Heart left ventricle (tissue), 13 donors: ENCODE measurements at regions not wholly inside any gene's neighbourhood (a gene's known extent, or its start where the extent isn't known, plus 50 kb on each side); places are given as distances from the start of the nearest gene placed in this dataset.

Source experiments
- POLR2A ChIP-seq, 2 donors: fragments of 450-650 bp; IDR thresholded peaks; one replicate each; pipeline ENCODE4 v1.6.1; 2017; ENCODE audit warnings: antibody characterized with exemption in 2 of 2, mild to moderate bottlenecking in 2 of 2, moderate library complexity in 2 of 2
- TF ChIP-seq, protein P1 (sequence below), 12 donors: fragments of 200-600 bp; sonication (generic) in 4 of 12; IDR thresholded peaks; one replicate each; pipeline versions ENCODE4 v1.5.0 to v1.8.0; 2018 to 2022; ENCODE audit warnings: antibody characterized with exemption in 12 of 12, mild to moderate bottlenecking in 5 of 12
- donor health status: ischemic (EF 13 %, LVEDD 7.1; RV severe dilation, severe dysfunction).
- donor health status: DM: no; HTN: yes; CAD: no.
- donor health status: DM: no; HTN: no; CAD: no.
- donor health status: ischemic (EF 25% LVEDD 6.9; RV normal size, moderate dysfunction).
- donor health status: ischemic (EF 25% LVEDD 5.7; RV mildly dilated, moderate dysfunction).
- donor health status: ischemic (EF 35%, LVEDD 5.7; RV mildly dilated, moderate dysfunction).
- donor health status: nonischemic (EF 11% LVEDD 7.7; RV severe dilation, severe dysfunction).
- donor health status: DM: yes; HTN: yes; CAD: no.
- donor health status: PGD.
- donor health status: ischemic (EF 29% LVEDD 5.4; RV normal size, mild dysfunction).
- donor health status: nonischemic (EF 23%, LVEDD 6.1; RV moderate dilation, normal function).

DNA sequence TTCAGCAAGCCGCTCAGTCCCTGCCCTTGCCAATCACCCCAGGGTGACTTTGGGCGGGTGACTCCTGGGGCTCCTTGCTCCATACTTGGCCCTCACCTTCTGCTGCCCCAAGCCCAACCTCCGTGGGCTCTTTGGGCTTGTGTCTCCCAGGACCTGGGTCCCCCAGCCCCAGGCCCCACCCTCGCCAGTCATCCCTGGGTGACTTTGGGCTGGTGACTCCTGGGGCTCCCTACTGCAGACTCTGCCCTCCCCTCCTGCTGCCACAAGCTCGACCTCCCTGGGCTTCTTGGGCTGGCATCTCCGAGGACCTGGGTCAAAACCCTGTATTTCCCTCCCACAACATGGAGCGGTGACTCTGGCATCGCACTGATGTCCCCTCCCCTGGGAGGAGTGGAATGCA is 151.5 kb downstream of the GOLGA6L4 start:
- TF ChIP-seq, protein P1, sequence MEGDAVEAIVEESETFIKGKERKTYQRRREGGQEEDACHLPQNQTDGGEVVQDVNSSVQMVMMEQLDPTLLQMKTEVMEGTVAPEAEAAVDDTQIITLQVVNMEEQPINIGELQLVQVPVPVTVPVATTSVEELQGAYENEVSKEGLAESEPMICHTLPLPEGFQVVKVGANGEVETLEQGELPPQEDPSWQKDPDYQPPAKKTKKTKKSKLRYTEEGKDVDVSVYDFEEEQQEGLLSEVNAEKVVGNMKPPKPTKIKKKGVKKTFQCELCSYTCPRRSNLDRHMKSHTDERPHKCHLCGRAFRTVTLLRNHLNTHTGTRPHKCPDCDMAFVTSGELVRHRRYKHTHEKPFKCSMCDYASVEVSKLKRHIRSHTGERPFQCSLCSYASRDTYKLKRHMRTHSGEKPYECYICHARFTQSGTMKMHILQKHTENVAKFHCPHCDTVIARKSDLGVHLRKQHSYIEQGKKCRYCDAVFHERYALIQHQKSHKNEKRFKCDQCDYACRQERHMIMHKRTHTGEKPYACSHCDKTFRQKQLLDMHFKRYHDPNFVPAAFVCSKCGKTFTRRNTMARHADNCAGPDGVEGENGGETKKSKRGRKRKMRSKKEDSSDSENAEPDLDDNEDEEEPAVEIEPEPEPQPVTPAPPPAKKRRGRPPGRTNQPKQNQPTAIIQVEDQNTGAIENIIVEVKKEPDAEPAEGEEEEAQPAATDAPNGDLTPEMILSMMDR (IDR thresholded peaks at IDR 0.05) = no peak
- no peak for TF ChIP-seq POLR2A (IDR thresholded peaks at IDR 0.05)
